C4-2B (cell line): ENCODE measurements at regions not wholly inside any gene's neighbourhood (a gene's known extent, or its start where the extent isn't known, plus 50 kb on each side); places are given as distances from the start of the nearest gene placed in this dataset.

ENCODE experiments used
- H3K27ac ChIP-seq: fragments of 450-650 bp; 2 replicates; pipeline ENCODE4 v1.5.1; 2017
- ZFX ChIP-seq: fragments of 450-650 bp; IDR thresholded peaks from 2 replicates; pipeline ENCODE4 v1.6.1; 2017
- TF ChIP-seq, protein P1 (sequence below): fragments of 450-650 bp; conservative IDR thresholded peaks from 2 replicates; pipeline ENCODE4 v1.5.1; 2017; ENCODE audit warnings: mild to moderate bottlenecking

DNA sequence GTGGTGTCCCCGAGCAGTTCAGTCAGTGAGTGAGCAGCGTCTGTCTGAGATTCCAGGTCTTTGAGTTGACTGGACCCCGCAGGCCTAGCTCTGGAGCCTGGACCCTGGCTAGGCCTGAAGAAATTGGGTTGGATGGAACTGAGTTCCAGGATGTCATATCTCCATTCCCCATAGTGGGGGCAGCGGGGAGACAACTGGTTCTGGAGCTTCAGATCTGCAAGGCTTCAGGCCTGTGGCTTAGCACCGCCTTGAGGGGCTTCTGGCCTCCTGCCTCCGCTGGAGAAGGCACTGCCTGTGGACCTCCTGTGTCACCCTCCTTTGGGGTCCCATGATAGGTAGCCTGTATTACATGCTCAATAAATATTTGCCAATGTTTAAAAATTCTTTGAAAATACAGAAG lies 288.4 kb upstream of the ID2 start:
- no peak overlapping the region for H3K27ac ChIP-seq
- no peak for TF ChIP-seq ZFX
- TF ChIP-seq, protein P1, sequence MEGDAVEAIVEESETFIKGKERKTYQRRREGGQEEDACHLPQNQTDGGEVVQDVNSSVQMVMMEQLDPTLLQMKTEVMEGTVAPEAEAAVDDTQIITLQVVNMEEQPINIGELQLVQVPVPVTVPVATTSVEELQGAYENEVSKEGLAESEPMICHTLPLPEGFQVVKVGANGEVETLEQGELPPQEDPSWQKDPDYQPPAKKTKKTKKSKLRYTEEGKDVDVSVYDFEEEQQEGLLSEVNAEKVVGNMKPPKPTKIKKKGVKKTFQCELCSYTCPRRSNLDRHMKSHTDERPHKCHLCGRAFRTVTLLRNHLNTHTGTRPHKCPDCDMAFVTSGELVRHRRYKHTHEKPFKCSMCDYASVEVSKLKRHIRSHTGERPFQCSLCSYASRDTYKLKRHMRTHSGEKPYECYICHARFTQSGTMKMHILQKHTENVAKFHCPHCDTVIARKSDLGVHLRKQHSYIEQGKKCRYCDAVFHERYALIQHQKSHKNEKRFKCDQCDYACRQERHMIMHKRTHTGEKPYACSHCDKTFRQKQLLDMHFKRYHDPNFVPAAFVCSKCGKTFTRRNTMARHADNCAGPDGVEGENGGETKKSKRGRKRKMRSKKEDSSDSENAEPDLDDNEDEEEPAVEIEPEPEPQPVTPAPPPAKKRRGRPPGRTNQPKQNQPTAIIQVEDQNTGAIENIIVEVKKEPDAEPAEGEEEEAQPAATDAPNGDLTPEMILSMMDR: no peak

DNA sequence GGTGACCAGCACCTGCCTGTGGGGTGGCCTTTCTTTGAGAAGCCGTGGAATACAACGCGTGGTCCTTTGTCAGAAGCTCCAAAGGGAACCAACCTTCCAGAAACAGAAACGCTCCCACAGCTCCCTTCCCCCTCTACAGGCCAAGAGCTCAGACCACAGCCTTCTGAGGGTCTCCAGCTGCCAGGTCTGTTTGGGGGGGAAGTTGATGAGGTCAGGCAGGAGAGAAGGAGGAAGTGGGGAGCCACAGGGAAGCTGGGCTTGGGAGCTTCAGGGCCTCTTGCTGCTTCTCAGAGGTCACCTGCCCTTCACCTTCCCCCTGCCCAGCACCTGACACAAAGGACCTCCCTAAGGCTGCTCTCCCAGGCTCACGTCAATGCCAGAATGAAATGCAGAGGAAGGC lies 287.7 kb upstream of the ID2 start:
- H3K27ac ChIP-seq: no peak overlapping the region
- TF ChIP-seq, protein P1: no peak
- no peak for TF ChIP-seq ZFX

DNA sequence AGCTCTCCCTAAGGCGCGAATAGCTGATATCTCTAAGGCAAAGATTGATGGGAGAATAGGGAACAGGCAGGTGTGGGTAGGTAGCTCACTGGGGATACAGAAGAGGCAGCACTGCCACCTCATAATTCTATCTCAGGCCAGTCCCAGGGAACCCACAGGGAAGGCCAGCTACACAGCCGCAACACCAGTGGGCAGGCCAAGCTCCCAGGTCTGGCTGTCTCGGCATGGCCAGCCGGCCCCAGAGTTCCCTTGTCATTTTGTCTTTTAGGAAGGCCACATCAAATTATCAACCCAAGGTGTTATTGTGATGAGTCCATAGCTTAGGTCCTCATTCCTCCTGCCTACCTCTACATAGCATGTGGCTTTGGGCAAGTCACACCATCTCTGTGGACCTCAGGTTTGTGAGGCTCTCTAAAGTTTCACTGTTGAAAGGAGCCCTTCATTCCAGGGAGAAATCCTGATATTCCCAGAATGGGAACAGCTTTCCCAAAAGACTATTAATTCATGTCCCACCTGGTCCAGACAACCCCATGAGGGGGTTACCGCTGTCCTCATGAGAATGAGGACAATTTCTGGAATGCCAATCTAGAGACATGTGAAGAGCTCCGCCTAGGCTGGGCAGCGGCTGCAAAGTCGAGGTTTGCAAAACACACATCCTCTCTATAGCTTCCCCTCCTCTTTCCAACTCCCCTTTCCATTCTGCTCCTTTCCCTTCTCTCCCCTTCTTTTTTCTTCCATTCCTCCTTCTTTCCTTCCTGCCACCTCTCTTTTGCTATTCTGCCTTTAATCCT lies 287.1 kb upstream of the ID2 start:
- H3K27ac ChIP-seq: no peak overlapping the region
- no peak for TF ChIP-seq ZFX
- TF ChIP-seq, protein P1: no peak

DNA sequence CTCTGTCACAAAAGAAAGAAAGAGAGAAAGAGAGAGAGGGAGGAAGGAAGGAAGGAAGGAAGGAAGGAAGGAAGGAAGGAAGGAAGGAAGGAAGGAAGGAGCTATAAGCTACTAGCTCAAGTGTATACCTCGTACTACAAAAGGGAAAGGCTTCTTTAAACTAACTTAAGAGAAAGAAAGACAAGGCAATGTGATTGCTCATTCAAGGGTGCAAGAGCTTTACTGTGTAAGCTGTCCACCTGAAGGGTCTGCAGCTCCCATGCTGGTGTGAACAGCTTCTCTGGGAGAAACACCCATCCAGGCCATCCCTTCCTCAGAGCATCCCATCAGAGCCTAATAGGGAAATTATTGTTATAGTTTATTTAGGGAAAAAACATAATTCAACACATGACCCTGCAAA lies 286.1 kb upstream of the ID2 start:
- no peak overlapping the region for H3K27ac ChIP-seq
- TF ChIP-seq ZFX: no peak
- TF ChIP-seq, protein P1: no peak

DNA sequence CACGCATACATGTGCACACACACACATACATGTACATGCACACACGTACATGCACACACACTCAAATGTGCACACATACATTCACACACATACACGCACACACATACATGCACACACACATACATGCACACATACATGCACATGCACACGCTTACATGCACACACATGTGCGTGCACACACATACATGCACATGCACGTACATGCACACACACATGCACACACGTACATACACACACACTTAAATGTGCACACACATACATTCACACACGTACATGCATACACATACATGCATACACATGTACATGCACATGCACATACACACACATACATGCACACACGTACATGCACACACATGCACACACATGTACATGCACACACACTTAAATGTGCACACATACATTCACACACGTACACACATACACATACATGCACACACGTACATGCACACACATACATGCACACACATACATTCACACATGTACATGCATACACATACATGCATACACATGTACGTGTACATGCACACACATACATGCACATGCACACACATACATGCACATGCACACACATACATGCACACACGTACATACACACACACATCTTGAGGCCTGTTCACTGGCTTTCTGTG lies 283.7 kb upstream of the ID2 start:
- TF ChIP-seq, protein P1: no peak
- no peak overlapping the region for H3K27ac ChIP-seq

DNA sequence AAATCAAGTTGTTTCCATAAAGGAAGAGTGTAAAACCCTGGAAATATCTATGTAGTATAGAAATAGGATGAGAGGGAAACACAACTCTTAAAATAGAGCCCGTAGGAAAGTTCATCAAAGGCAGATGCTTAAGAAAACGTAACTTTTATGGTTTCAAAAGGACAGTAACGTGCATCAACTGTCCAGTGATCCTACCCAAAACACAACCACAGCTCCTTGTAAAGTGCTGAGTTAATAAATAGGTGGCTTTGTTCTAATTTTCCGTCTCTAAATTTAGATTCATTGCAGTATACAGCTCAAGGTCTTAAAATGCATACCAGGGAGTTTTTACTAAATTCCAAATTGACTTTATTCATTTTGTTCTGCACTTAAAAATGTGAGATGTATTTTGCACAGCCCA lies 282.1 kb upstream of the ID2 start:
- H3K27ac ChIP-seq: no peak overlapping the region
- TF ChIP-seq, protein P1: no peak
- no peak for TF ChIP-seq ZFX

DNA sequence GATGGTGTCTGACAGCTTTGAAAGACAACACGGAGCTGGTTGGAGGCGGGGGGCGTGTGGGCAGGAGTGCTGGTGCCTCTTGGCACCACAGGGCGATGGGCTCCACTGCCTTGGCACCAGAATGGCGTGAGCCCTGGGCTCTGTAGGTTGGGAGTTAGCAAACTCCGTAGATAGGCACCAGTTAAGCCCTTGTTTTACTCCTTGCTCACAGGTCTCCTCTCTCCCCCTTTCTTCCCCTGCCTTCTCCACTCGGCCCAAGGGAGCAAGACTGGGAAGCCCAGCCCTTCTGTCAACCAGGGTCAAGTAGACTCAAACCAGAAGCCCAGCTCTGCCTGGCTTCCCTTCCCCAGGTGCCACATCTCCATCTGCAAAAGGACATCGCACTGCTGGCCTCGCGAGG lies 281.7 kb upstream of the ID2 start:
- no peak for TF ChIP-seq ZFX
- TF ChIP-seq, protein P1: no peak
- H3K27ac ChIP-seq: no peak overlapping the region
